ENCODE measurements at regions not wholly inside any gene's neighbourhood (a gene's known extent, or its start where the extent isn't known, plus 50 kb on each side); places are given as distances from the start of the nearest gene placed in this dataset.

DNA sequence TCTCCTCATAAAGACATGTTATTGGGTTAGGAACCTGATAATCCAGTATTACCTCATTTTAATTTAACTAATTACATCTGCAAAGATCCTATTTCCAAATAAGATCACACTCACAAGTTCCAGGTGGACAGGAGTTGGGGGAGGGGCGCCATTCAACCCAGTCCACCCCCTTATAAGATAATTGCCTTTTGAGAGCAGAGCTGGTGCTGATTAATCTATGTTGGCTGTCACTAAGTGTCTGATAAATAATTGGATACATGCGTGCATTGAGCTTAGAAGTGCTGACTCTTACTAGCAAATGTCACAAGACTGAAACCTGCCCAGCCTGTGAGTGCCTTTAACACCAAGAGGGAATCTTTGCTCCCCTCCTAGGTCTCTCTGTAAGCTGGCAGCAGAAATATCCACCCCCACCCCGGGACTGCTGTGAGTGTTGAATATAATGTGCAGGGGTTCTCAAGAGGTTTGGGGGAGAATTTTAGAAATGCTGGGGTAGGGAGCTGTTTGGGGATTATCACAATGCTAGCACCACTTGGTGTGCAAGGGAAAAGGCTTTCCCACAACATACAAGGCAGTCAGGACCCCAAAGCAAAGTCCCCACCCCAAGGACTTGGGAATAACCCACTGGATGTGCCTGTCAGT is 87.5 kb downstream of the ANKRD60 start:
- peak in 4 of 42 donors; percentile 6 to 41 (median 15) for DNase-seq
- intact Hi-C loops (cut with DNase I) = no loop called here

DNA sequence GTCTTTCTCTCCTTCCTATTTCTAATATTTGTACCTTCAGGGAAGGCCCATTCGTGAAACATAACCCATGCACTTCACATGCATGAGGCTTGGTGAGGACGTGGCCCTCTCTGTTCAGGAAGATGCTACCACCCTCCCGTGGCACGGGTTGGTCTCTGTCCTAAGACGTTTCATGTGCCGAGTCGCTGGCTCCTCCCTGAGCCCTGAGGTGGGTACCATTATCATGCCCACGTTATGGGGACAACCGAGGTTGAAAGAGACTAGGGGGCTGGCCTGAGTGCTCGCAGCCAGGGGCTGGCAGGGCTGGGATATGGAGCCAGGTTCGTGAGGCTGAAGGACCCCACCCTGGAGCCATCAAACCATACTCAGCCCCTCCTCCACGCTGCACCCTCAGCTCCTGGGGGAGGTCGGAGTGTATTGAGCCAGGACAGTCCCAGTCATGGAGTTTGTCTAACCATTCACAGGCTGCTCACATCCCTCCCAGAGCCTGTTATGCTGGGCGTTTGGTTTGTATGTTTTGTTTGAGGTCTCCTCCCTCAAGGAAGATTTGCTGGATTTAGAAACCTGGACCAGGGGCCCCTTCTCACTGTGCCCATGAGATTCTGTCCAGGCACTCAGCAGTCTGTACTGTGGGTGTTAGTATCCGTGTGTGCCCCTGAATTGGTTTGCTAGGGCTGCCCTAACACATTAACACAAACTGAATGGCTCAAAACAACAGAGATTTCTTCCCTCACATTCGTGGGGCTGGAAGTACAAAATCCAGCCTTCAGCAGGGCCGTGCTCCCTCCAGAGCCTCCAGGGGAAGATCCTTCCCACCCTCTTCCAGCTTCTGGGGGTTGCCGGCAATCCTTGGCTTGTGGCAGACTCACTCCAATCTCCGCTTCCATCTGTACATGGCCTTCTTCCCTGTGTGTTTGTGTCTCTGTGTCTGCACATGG is 88.3 kb downstream of the ANKRD60 start:
- intact Hi-C loops (cut with DNase I) = no loop called here
- DNase-seq = peak in 4 of 42 donors; percentile 1 to 26 (median 12)

DNA sequence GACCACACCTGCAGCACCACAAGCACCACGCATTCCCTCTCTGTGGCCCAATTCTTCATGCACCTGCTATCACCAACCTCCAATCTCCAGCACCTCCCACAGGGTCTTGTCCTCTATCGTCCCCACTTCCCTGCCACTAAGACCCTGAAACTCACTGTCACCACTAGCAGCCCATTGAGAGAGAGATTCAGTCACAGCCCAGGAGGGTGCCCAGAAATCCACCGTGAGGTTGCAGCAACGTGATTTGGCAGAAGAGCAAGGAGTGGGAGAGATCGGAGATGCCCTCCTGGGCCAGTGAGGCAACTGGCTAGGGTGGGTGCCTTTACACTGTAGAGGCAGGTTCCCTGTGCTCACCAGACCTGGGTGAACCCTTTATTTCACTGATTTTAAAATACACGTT is 90.1 kb downstream of the ANKRD60 start:
- intact Hi-C loops (cut with DNase I) = no loop called here
- DNase-seq = peak in 3 of 42 donors; percentile 19 to 33 (median 23)

DNA sequence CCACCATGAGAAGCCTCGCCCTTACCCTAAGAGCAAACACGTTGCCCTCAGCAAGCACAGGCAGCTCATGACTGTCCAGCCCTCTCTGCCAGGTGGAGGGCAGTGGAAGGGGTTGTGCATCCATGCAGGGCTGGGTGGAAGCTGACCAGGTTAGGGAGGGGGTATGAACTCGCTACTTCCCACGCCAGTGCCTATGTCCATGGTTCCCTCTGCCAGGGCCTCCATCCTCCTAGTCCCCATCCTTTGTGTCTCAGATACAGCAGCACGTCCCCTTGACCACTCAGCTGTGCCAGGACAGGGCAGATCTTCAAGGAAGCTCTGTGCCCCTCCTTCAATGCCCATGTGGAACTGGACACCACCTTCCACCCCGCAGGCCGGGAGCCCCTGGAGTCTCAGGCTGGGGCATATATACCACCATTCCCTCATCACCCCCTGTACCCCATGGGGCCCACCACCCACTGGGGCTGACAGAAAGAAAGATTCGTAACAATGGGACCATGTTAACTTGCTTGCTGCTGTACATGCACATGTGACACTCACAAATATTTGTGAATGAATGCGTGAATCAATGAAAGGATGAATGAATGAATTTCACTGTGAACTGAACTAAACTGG is 90.7 kb downstream of the ANKRD60 start:
- DNase-seq = peak in 2 of 42 donors; percentile 2 to 34
- intact Hi-C loops (cut with DNase I) = no loop called here

DNA sequence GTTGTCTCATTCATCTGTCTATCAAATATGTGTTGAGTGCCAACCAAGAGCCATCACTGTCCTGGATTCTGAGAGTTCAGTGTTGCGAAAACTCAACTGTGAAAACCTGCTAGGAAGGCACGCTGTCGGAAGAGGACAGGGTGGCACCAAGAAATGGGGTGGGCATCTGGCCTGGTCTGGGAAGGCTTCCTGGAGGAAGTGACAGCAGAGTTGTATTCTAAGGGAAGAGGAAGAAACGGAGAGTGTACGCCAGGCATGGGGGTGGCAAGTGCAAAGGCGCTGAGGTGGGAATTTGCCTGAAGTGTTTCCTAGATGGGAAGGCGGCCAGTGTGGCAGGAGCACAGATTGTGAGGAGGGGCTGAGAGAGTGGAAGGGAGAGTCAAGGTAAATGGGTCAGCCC is 91.2 kb downstream of the ANKRD60 start:
- DNase-seq = peak in 2 of 42 donors; percentile 22 to 28
- intact Hi-C loops (cut with DNase I) = no loop called here

DNA sequence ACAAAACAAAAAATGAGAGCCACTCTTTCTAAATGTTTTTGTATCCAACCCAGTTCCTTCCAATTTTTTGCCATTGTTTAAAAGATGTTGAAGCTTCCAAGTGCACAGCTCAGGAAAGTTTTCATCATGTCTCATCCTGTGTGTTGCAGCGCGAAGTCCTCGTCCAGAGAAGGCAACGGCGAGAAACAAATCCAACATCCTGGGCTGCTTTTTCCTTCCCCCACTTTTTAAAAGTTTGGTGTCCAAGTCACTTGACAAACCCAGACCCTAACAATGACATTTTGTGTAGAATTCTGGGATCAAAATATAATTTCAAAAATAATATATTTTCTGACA is 92.3 kb downstream of the ANKRD60 start:
- DNase-seq = peak in 3 of 42 donors; percentile 16 to 39 (median 27)

DNA sequence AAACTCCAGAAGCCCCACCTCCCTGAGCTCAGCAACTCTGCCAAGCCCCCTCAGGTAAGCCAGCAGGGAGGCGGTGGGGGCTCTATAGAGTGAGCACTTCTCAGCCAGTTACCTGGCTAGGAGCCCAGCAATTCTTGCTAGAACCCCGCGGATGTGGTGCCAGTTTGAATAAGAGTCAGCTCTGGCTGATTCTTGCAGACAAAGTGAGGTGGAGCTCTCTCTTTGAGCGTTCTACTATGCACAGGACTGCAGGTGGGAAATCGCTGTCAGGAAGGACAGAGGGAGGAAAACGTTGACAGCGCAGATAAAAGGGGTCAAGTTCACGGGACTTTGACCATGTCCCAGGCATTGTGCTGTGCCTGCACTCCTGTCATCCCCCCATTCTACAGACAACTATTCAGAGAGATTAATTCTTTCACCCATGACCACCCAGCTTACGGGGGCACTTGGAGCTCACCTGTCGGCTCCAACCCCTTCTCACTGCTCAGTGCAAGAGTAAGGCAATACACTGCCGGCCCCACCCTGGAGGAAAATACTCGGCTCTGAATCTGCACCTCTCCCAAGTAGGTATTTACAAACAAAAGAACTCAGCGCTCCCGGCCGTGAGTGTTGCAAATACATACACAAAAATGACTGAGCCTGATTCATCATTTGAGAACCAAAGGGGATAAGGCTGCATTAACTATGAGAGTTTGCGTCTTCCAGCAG is 92.9 kb downstream of the ANKRD60 start:
- intact Hi-C loops (cut with DNase I) = no loop called here
- peak in 3 of 42 donors; percentile 31 to 39 (median 37) for DNase-seq

More for the DNA sequence above, 92.3 kb downstream of the ANKRD60 start:
- intact Hi-C loops (cut with DNase I) = no loop called here

DNA sequence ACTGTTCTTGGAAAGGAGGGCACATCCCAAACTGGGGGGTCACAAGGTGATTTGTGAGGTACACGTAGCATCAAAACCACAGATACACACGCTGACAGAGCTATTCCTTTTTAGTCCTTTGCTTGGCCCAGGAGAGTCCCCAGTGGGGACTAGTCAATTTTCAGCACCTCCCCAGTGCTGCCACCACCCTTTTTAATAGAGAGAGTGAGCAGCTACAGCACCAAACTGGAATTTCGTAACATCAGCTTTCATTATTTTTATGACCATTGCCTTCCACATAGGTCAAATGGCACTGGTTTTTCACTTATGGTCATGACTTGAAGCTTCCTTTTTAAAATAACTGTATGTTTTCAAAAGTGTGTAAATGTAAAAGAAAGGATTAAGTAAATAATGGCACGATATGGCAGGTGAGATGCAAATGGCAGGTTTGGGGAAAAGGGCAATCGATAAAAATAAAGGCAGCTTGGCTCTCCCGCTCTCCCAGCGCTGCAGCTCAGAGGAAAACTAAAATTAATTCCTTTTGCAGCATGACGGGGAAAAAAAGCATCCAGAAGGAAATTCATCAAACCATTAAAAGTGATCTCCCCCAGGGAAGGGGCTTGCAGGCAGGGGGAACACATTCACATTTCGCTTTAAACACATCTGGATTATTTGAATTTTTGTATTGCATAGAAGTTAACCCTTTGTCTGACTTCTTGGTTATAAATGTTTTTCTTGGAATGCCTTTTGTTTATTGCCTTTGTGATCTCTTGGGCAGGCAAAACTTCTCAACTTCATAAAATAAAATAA is 95.2 kb downstream of the ANKRD60 start:
- DNase-seq = peak in 3 of 42 donors; percentile 7 to 31 (median 15)
- intact Hi-C loops (cut with DNase I) = no loop called here

DNA sequence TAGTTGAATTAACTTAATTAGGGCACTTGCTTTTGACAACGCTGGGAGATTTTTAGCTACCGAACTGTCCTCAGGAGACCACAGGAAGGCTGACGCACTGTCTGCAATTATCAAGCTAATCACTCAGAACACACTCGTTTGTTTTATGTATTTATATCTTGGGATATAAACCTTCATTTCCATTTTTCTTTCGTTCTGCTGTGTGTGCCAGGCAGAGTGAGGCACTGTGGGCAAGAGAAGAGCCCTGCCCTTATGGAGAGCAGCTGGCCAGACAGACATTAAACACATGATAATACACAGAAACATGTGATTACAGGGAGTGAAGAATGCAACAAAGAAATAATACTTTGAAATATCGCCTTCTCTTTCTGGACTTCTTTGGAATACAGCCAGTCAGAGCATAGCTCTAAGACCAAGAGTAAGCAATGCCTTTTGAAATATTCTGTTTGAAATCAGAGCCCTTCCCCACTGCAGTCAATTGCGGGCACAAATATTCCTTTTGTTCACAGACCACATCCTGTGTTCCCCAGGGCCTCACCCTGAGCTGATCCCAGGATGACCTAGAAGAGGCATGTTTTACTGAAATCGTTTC is 96.8 kb downstream of the ANKRD60 start:
- peak in 3 of 42 donors; percentile 22 to 39 (median 26) for DNase-seq
- intact Hi-C loops (cut with DNase I) = no loop called here

DNA sequence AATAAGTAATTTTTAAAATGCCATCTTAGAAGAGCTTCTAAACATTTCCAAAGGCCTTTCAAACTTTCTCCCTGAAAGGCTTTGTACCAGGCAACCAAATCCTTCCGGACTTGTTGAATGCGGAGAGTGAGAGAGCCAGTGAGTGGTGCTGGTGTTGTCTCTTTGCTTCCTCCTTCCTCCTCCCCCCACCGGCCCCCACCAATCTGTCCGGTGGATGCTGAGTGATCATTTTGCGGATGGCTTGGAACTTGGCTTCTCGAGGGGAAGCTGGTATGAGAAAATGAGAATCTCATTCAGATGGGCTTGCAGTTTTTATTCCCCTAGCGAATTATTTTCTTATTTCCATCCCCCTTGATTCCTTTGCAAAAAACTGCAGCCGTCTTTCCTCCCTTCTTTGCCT is 97.3 kb downstream of the ANKRD60 start:
- intact Hi-C loops (cut with DNase I) = no loop called here
- DNase-seq = peak in 27 of 42 donors; percentile 19 to 70 (median 31)

DNA sequence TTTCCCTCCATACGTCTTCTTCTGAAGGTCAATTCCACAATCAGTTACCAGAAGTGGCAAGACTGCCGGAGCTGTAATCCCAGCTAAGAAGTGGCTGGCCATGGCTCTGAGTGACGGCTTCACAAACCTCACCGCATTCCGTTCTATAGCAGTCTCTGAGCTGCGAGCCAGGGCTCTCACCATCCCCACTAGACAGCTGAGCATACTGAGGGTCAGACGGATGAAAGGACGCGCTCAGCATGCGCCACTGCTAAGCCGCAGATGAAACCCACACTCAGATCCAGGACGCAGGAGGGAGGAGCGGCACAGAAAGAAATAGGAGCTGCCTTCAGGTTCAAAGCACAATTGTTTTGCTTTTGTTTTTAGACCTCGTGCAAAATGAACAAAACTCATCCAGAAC is 97.9 kb downstream of the ANKRD60 start:
- intact Hi-C loops (cut with DNase I) = no loop called here
- peak in 3 of 42 donors; percentile 25 to 39 (median 33) for DNase-seq

DNA sequence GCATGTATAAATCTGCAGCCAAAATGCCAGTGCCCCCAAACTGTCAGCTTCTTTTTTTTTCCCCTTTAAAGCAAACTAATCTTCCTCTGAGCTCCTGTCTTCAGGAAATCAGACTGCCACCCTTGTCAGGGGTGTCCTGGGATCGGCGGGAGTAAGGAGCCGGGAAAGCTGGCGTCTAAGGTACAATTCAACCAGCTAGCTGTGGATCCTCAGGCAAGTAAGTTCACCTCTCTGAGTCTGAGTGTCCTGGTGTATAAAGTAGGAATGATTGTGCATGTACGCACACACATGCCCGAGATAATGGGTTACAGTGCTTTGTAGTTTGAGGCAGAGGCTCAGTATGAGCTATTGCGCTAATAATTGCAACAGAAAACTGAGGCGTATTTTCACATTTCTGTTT is 98.3 kb downstream of the ANKRD60 start:
- intact Hi-C loops (cut with DNase I) = no loop called here
- DNase-seq = peak in 1 of 42 donors; percentile 2

DNA sequence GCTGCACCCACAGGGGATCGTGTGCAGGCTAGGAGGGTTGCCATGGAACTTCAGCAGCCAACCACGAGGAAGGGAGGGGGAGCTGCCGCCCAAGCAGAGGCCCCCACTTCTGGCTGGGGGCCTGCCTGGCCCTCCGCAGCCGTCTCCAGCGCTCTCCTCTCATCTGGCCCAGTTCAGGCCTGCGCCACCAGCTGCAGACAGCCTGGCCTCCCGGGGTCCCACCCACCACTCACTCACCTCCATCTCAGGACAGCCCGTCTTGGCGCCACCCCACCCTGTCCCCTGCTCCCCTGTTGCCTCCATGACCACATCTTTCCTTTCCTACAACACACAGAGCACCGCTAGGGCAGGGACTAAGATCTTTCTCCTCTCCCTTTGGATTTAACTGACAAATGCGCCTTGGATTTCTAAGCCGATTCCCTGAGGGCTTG is 98.7 kb downstream of the ANKRD60 start:
- peak in 3 of 42 donors; percentile 20 to 42 (median 30) for DNase-seq

DNA sequence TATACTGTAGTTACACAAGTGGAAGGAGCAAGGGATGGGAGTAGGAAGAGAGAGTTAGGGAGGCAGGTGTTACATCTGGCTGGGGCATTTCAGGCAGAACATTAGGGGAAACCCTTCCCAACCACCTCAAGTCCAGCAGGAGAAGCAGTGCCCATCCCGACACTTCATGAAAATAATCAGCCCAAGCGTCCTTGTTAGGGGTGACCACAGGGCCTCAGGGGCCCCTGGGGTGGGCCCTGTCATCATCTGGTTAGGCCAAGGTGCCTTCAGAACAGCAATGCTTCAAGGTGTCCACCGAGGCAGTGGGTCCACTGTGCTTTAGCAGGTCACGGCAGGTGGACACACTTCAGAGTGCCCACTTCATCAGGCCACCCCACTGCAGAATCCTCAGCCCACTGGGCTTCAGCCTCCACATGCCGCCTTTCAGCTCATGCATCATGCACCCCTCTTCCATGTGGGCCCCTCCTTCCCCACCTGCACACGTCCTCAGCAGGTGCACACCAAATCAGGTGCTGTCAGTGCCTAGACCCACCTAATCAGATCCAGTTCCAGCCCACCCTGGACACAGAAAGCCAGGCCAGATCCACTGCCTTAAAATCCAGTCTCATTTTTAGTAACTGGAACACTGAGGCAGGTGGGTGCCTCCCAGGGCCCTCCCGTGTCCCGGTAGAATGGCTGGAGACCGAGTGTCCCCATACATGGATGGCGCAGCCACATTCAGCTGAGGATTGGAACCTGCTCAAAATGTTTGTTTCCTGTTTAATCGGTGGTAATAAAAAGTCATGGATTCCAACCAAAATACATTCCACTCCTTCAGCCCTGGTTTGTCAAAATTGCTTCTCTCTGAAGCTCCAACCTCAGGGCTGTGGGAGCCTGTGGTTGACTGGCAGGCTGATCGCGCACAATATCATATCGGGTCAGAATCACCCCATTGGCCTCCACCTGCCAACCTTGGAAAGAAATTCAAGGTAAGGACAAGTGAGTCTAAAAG is 99.5 kb downstream of the ANKRD60 start:
- intact Hi-C loops (cut with DNase I) = no loop called here
- peak in 3 of 42 donors; percentile 26 to 30 (median 29) for DNase-seq

More for the DNA sequence above, 98.7 kb downstream of the ANKRD60 start:
- intact Hi-C loops (cut with DNase I) = no loop called here

DNA sequence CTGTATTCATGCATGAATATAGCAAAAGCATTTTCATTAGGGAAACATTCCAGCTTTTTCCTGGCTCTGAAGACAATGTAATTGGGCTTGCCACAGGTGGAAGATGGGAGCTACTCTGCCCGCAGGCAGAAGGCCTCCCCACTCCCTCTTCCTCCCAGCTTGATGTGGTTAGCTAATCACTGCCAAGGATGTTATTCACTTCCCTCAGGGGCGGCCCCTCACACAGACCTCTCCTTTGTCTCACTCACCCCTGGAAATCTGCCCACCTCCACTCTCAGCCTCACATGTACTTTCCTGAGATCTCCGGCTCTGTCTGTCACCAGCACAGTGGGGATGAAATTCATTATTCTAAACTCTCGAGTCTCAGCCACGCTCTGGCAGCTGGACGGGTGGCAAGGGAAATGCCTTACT is 100.7 kb downstream of the ANKRD60 start:
- intact Hi-C loops (cut with DNase I) = no loop called here
- peak in 2 of 42 donors; percentile 28 to 42 for DNase-seq

DNA sequence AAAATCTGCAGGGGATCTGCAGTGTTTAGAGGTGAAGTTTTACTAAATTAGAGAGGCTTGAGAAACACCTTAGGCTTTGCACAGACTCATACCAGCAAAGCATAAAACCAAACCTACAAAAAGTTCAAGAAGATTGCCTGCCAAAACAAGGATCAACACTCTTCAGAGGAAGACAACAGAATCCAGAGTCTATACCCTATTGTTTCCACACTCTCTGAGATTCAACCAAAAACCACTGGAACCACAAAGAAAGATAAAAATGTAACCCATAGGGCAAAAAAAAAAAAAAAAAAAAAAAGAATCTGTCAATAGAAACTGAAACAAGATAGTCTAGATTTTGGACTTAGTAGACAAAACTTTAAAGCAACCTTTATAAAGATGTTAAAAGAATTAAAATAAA is 102.7 kb downstream of the ANKRD60 start:
- intact Hi-C loops (cut with DNase I) = no loop called here
- DNase-seq = no peak

DNA sequence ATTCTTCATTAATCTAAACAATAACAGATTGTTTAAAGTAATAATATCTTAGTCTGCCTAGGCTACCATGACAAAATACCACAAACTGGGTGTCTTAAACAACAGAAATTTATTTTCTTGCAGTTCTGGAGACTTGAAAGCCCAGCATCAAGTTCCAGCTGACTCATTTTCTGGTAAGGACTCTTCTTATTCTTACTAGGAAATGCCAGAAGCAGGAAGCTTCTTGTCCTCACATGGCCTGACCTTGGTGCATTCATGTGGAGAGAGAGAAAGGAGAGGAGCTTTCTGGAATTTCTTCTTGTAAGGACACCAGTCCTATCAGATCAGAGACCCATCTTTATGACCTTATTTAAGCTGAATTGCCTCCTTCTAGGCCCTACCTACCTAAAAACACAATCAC is 110.5 kb downstream of the ANKRD60 start:
- intact Hi-C loops (cut with DNase I) = no loop called here
- no peak for DNase-seq

Data from head of caudate nucleus (tissue), 42 donors.